Hematopoietic multipotent progenitor cell (in vitro differentiated cells): ENCODE measurements at regions not wholly inside any gene's neighbourhood (a gene's known extent, or its start where the extent isn't known, plus 50 kb on each side); places are given as distances from the start of the nearest gene placed in this dataset.

Experiments
- DNase-seq, 3 donors: peaks; one replicate each; pipeline ENCODE4 v3.0.0-alpha.2; 2011 to 2015; ENCODE audit warnings: low read depth in 2 of 3, low spot score in 2 of 3

GRCh38 chr20:24378661-24379483 lies 90.6 kb upstream of the SYNDIG1 start:
- no peak for DNase-seq

GRCh38 chr20:24376311-24377099 lies 92.9 kb upstream of the SYNDIG1 start:
- peak in 1 of 3 donors; percentile 65 for DNase-seq

- DNase-seq = no peak
Measured at GRCh38 chr20:24373372-24373771, 96.1 kb upstream of the SYNDIG1 start.

GRCh38 chr20:24370911-24371695 lies 98.3 kb upstream of the SYNDIG1 start:
- no peak for DNase-seq

GRCh38 chr20:24370249-24370648 lies 99.2 kb upstream of the SYNDIG1 start:
- no peak for DNase-seq

- DNase-seq = no peak
Measured at GRCh38 chr20:24368253-24368652, 101.2 kb upstream of the SYNDIG1 start.

GRCh38 chr20:24366336-24367004 lies 103.0 kb upstream of the SYNDIG1 start:
- DNase-seq = no peak

GRCh38 chr20:24365670-24366069 lies 103.8 kb upstream of the SYNDIG1 start:
- DNase-seq = no peak

GRCh38 chr20:24364482-24364881 lies 104.9 kb upstream of the SYNDIG1 start:
- DNase-seq = no peak

GRCh38 chr20:24363031-24363430 lies 106.4 kb upstream of the SYNDIG1 start:
- DNase-seq = no peak

- DNase-seq = no peak
Measured at GRCh38 chr20:24362080-24362479, 107.3 kb upstream of the SYNDIG1 start.

- DNase-seq = no peak
Measured at GRCh38 chr20:24361541-24361940, 107.9 kb upstream of the SYNDIG1 start.

GRCh38 chr20:24360531-24360930 lies 108.9 kb upstream of the SYNDIG1 start:
- no peak for DNase-seq

GRCh38 chr20:24359321-24360027 lies 110.0 kb upstream of the SYNDIG1 start:
- DNase-seq = no peak

GRCh38 chr20:24357931-24358330 lies 111.5 kb upstream of the SYNDIG1 start:
- DNase-seq = no peak

- DNase-seq = no peak
Measured at GRCh38 chr20:24357177-24357576, 112.3 kb upstream of the SYNDIG1 start.

- no peak for DNase-seq
Measured at GRCh38 chr20:24353135-24353690, 116.2 kb upstream of the SYNDIG1 start.

- no peak for DNase-seq
Measured at GRCh38 chr20:24350923-24351368, 118.5 kb upstream of the SYNDIG1 start.

- DNase-seq = no peak
Measured at GRCh38 chr20:24341781-24342180, 127.6 kb upstream of the SYNDIG1 start.

- no peak for DNase-seq
Measured at GRCh38 chr20:24340933-24341332, 128.5 kb upstream of the SYNDIG1 start.
